ENCODE measurements at regions not wholly inside any gene's neighbourhood (a gene's known extent, or its start where the extent isn't known, plus 50 kb on each side); places are given as distances from the start of the nearest gene placed in this dataset.

- H3K4me3 ChIP-seq (replicated peaks; ENCODE audit: low read depth, low read length), result no peak overlapping the region
- no peak for DNase-seq (ENCODE audit: low read depth)
- no peak for TF ChIP-seq CTCF (IDR thresholded peaks at IDR 0.05; ENCODE audit: low read length, missing control alignments)
Measured at GRCh38 chr14:40282196-40282595, 850.0 kb upstream of the FBXO33 start.

GRCh38 chr14:40280652-40281051, 848.4 kb upstream of the FBXO33 start:
- DNase-seq (ENCODE audit: low read depth), result no peak
- no peak overlapping the region for H3K4me3 ChIP-seq (replicated peaks; ENCODE audit: low read depth, low read length)
- no peak for TF ChIP-seq CTCF (IDR thresholded peaks at IDR 0.05; ENCODE audit: low read length, missing control alignments)

GRCh38 chr14:40273417-40273816, 841.2 kb upstream of the FBXO33 start:
- TF ChIP-seq CTCF (IDR thresholded peaks at IDR 0.05; ENCODE audit: low read length, missing control alignments), result no peak
- no peak for DNase-seq (ENCODE audit: low read depth)
- H3K4me3 ChIP-seq (replicated peaks; ENCODE audit: low read depth, low read length), result no peak overlapping the region

GRCh38 chr14:40271480-40271879, 839.2 kb upstream of the FBXO33 start:
- no peak for TF ChIP-seq CTCF (IDR thresholded peaks at IDR 0.05; ENCODE audit: low read length, missing control alignments)
- no peak overlapping the region for H3K4me3 ChIP-seq (replicated peaks; ENCODE audit: low read depth, low read length)
- DNase-seq (ENCODE audit: low read depth), result no peak

GRCh38 chr14:40269436-40269835, 837.2 kb upstream of the FBXO33 start:
- no peak for DNase-seq (ENCODE audit: low read depth)
- TF ChIP-seq CTCF (IDR thresholded peaks at IDR 0.05; ENCODE audit: low read length, missing control alignments), result no peak
- H3K4me3 ChIP-seq (replicated peaks; ENCODE audit: low read depth, low read length), result no peak overlapping the region

GRCh38 chr14:40268236-40268635, 836.0 kb upstream of the FBXO33 start:
- H3K4me3 ChIP-seq (replicated peaks; ENCODE audit: low read depth, low read length), result no peak overlapping the region
- no peak for DNase-seq (ENCODE audit: low read depth)
- no peak for TF ChIP-seq CTCF (IDR thresholded peaks at IDR 0.05; ENCODE audit: low read length, missing control alignments)

GRCh38 chr14:40265096-40265495, 832.9 kb upstream of the FBXO33 start:
- no peak overlapping the region for H3K4me3 ChIP-seq (replicated peaks; ENCODE audit: low read depth, low read length)
- DNase-seq (ENCODE audit: low read depth), result no peak
- no peak for TF ChIP-seq CTCF (IDR thresholded peaks at IDR 0.05; ENCODE audit: low read length, missing control alignments)
